Neural cell (in vitro differentiated cells): ENCODE measurements at regions not wholly inside any gene's neighbourhood (a gene's known extent, or its start where the extent isn't known, plus 50 kb on each side); places are given as distances from the start of the nearest gene placed in this dataset.

Experiments used
- EP300 ChIP-seq: fragments of 450-650 bp; conservative IDR thresholded peaks from 2 replicates; pipeline ENCODE4 v1.6.1; 2014; ENCODE audit warnings: antibody characterized with exemption, mild to moderate bottlenecking, moderate library complexity; ENCODE audit not compliant: poor library complexity, severe bottlenecking
- EZH2 ChIP-seq: fragments of 200-600, 300-800 bp; shearing (Covaris generic), sonication (generic); IDR thresholded peaks from 2 replicates; pipeline ENCODE4 v1.6.1; 2014; ENCODE audit warnings: antibody characterized with exemption, low read length, borderline replicate concordance, mild to moderate bottlenecking; ENCODE audit not compliant: insufficient read depth, poor library complexity, severe bottlenecking
- POLR2AphosphoS5 ChIP-seq: IDR thresholded peaks from 2 replicates; pipeline ENCODE4 v1.6.1; 2012
- RAD21 ChIP-seq: fragments of 450-650 bp; conservative IDR thresholded peaks from 2 replicates; pipeline ENCODE4 v1.6.1; 2014; ENCODE audit warnings: antibody characterized with exemption, mild to moderate bottlenecking, moderate library complexity
- REST ChIP-seq: IDR thresholded peaks from 2 replicates; pipeline ENCODE4 v1.6.1; 2012; ENCODE audit warnings: borderline replicate concordance
- TF ChIP-seq, protein P1 (sequence below): fragments of 450-650 bp; IDR thresholded peaks from 2 replicates; pipeline ENCODE4 v1.5.1; 2014; ENCODE audit warnings: antibody characterized with exemption, mild to moderate bottlenecking, moderate library complexity; ENCODE audit not compliant: poor library complexity, severe bottlenecking

- TF ChIP-seq, protein P1, sequence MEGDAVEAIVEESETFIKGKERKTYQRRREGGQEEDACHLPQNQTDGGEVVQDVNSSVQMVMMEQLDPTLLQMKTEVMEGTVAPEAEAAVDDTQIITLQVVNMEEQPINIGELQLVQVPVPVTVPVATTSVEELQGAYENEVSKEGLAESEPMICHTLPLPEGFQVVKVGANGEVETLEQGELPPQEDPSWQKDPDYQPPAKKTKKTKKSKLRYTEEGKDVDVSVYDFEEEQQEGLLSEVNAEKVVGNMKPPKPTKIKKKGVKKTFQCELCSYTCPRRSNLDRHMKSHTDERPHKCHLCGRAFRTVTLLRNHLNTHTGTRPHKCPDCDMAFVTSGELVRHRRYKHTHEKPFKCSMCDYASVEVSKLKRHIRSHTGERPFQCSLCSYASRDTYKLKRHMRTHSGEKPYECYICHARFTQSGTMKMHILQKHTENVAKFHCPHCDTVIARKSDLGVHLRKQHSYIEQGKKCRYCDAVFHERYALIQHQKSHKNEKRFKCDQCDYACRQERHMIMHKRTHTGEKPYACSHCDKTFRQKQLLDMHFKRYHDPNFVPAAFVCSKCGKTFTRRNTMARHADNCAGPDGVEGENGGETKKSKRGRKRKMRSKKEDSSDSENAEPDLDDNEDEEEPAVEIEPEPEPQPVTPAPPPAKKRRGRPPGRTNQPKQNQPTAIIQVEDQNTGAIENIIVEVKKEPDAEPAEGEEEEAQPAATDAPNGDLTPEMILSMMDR: no peak
- TF ChIP-seq REST (no peak), RAD21 (no peak), POLR2AphosphoS5 (no peak), EP300 (no peak), EZH2 (no peak)
Observed at GRCh38 chr10:4532467-4532866, 293.5 kb upstream of the AKR1E2 start.
